WTC11 (cell line): ENCODE measurements at regions not wholly inside any gene's neighbourhood (a gene's known extent, or its start where the extent isn't known, plus 50 kb on each side); places are given as distances from the start of the nearest gene placed in this dataset.
A peak's percentile ranks its signal among the peaks of the same experiment; 100 is the strongest.

Source experiments
- ATAC-seq: fragments of 200-7000 bp; cut with Tn5 transposase; 2 replicates; pipeline ENCODE4 v1.10.0; 2021; ENCODE audit warnings: mild to moderate bottlenecking, moderate library complexity
- CTCF ChIA-PET: fragments of 300-600 bp; sonication (Branson Sonifier 250); formaldehyde crosslinking; loops from one replicate; lab custom pipeline; 2021; ENCODE audit warnings: antibody characterized with exemption; lab: Charles Lee
- POLR2A ChIA-PET: fragments of 350-600 bp; sonication (Branson Sonifier 250); formaldehyde crosslinking; loops from one replicate; lab custom pipeline; 2021; ENCODE audit warnings: antibody characterized with exemption; lab: Charles Lee
- DNase-seq: peaks from one replicate; pipeline ENCODE4 v3.0.0; 2021; ENCODE audit warnings: low spot score
- H3K27ac Mint-ChIP-seq: 2 replicates; pipeline ENCODE4 v1.8.0; 2021; ENCODE audit warnings: mixed read lengths
- H3K27me3 Mint-ChIP-seq: 2 replicates; pipeline ENCODE4 v1.8.0; 2021; ENCODE audit warnings: low read depth, mild to moderate bottlenecking, moderate library complexity, mixed read lengths
- H3K36me3 Mint-ChIP-seq: 2 replicates; pipeline ENCODE4 v1.8.0; 2021; ENCODE audit warnings: mixed read lengths
- H3K4me1 Mint-ChIP-seq: 2 replicates; pipeline ENCODE4 v1.8.0; 2022; ENCODE audit warnings: mixed read lengths
- H3K4me3 Mint-ChIP-seq: 2 replicates; pipeline ENCODE4 v1.8.0; 2021; ENCODE audit warnings: mild to moderate bottlenecking, moderate library complexity, mixed read lengths
- H3K9me3 Mint-ChIP-seq: 2 replicates; pipeline ENCODE4 v1.8.0; 2021; ENCODE audit warnings: mixed read lengths
- CDX4 ChIP-seq: fragments of 250-450 bp; sonication (Bioruptor Pico); IDR thresholded peaks from 2 replicates; pipeline ENCODE4 v1.9.0; 2021; ENCODE audit warnings: moderate library complexity, mild to moderate bottlenecking, inconsistent platforms, borderline replicate concordance
- CREB1 ChIP-seq: sonication (generic); formaldehyde crosslinking; IDR thresholded peaks from 2 replicates; pipeline ENCODE4 v1.8.0; 2023; ENCODE audit warnings: mild to moderate bottlenecking, missing genetic modification reagents
- FOXP4 ChIP-seq: sonication (generic); formaldehyde crosslinking; IDR thresholded peaks from 2 replicates; pipeline ENCODE4 v1.8.0; 2022; ENCODE audit warnings: mild to moderate bottlenecking, missing genetic modification reagents
- IRF2 ChIP-seq: sonication (generic); formaldehyde crosslinking; IDR thresholded peaks from 2 replicates; pipeline ENCODE4 v1.8.0; 2022; ENCODE audit warnings: low read depth, missing genetic modification reagents, borderline replicate concordance
- SMAD3 ChIP-seq: sonication (generic); formaldehyde crosslinking; IDR thresholded peaks from 2 replicates; pipeline ENCODE4 v1.8.0; 2022; ENCODE audit warnings: missing genetic modification reagents, mild to moderate bottlenecking, borderline replicate concordance
- SOX15 ChIP-seq: fragments of 250-450 bp; sonication (Bioruptor Pico); IDR thresholded peaks from 2 replicates; pipeline ENCODE4 v1.9.0; 2021; ENCODE audit warnings: mild to moderate bottlenecking
- STAT6 ChIP-seq: sonication (generic); formaldehyde crosslinking; conservative IDR thresholded peaks from 2 replicates; pipeline ENCODE4 v1.8.1; 2023; ENCODE audit warnings: mild to moderate bottlenecking, low read depth, missing genetic modification reagents, moderate library complexity
- ZBTB21 ChIP-seq: sonication (generic); formaldehyde crosslinking; IDR thresholded peaks from 2 replicates; pipeline ENCODE4 v1.8.1; 2023; ENCODE audit warnings: mild to moderate bottlenecking, missing genetic modification reagents, borderline replicate concordance
- ZMAT4 ChIP-seq: fragments of 250-450 bp; sonication (Bioruptor Pico); IDR thresholded peaks from 2 replicates; pipeline ENCODE4 v1.9.0; 2021; ENCODE audit warnings: mild to moderate bottlenecking
- ZNF138 ChIP-seq: sonication (generic); formaldehyde crosslinking; conservative IDR thresholded peaks from 2 replicates; pipeline ENCODE4 v1.8.1; 2022; ENCODE audit warnings: mild to moderate bottlenecking, moderate library complexity, missing genetic modification reagents
- ZNF425 ChIP-seq: fragments of 250-450 bp; sonication (Bioruptor Pico); conservative IDR thresholded peaks from 2 replicates; pipeline ENCODE4 v1.9.0; 2021; ENCODE audit warnings: mild to moderate bottlenecking
- TF ChIP-seq, protein P1 (sequence below): sonication (generic); formaldehyde crosslinking; IDR thresholded peaks from 2 replicates; pipeline ENCODE4 v1.8.1; 2022; ENCODE audit warnings: low read depth, mild to moderate bottlenecking, moderate library complexity, missing genetic modification reagents, borderline replicate concordance
- TF ChIP-seq, protein P2 (sequence below): fragments of 250-450 bp; sonication (Bioruptor Pico); IDR thresholded peaks from 2 replicates; pipeline ENCODE4 v1.9.0; 2021; ENCODE audit warnings: mild to moderate bottlenecking, borderline replicate concordance
- TF ChIP-seq, protein P3 (sequence below): fragments of 200-600 bp; IDR thresholded peaks from 2 replicates; pipeline ENCODE4 v1.8.0; 2022; ENCODE audit warnings: antibody characterized with exemption
- TF ChIP-seq, protein P4 (sequence below): sonication (generic); formaldehyde crosslinking; IDR thresholded peaks from 2 replicates; pipeline ENCODE4 v1.8.0; 2022; ENCODE audit warnings: mild to moderate bottlenecking, missing genetic modification reagents
- TF ChIP-seq, protein P5 (sequence below): sonication (generic); formaldehyde crosslinking; IDR thresholded peaks from 2 replicates; pipeline ENCODE4 v1.8.1; 2023; ENCODE audit warnings: mild to moderate bottlenecking, missing genetic modification reagents, borderline replicate concordance

- Mint-ChIP-seq H3K4me1 (peaks cover 9% of the 10 kb centered on the region), H3K4me3 (no peak overlapping the region), H3K27me3 (no peaks in the 10 kb centered on the region), H3K27ac (no peak overlapping the region), H3K36me3 (no peaks in the 10 kb centered on the region), H3K9me3 (no peaks in the 10 kb centered on the region)
- DNase-seq (peak; percentile 10), ATAC-seq (peak; percentile 44)
- ChIA-PET POLR2A (no interaction called here), CTCF (no interaction called here)
- TF ChIP-seq ZBTB21: no peak
- no peak for TF ChIP-seq SOX15
- TF ChIP-seq ZNF425: no peak
- no peak for TF ChIP-seq SMAD3 (CRISPR knock-in tag)
- TF ChIP-seq CDX4 (CRISPR knock-in tag): no peak
- no peak for TF ChIP-seq ZNF138 (CRISPR knock-in tag)
- TF ChIP-seq, protein P1, sequence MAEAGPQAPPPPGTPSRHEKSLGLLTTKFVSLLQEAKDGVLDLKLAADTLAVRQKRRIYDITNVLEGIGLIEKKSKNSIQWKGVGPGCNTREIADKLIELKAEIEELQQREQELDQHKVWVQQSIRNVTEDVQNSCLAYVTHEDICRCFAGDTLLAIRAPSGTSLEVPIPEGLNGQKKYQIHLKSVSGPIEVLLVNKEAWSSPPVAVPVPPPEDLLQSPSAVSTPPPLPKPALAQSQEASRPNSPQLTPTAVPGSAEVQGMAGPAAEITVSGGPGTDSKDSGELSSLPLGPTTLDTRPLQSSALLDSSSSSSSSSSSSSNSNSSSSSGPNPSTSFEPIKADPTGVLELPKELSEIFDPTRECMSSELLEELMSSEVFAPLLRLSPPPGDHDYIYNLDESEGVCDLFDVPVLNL (CRISPR knock-in tag): no peak
- TF ChIP-seq FOXP4 (CRISPR knock-in tag): no peak
- TF ChIP-seq, protein P2, sequence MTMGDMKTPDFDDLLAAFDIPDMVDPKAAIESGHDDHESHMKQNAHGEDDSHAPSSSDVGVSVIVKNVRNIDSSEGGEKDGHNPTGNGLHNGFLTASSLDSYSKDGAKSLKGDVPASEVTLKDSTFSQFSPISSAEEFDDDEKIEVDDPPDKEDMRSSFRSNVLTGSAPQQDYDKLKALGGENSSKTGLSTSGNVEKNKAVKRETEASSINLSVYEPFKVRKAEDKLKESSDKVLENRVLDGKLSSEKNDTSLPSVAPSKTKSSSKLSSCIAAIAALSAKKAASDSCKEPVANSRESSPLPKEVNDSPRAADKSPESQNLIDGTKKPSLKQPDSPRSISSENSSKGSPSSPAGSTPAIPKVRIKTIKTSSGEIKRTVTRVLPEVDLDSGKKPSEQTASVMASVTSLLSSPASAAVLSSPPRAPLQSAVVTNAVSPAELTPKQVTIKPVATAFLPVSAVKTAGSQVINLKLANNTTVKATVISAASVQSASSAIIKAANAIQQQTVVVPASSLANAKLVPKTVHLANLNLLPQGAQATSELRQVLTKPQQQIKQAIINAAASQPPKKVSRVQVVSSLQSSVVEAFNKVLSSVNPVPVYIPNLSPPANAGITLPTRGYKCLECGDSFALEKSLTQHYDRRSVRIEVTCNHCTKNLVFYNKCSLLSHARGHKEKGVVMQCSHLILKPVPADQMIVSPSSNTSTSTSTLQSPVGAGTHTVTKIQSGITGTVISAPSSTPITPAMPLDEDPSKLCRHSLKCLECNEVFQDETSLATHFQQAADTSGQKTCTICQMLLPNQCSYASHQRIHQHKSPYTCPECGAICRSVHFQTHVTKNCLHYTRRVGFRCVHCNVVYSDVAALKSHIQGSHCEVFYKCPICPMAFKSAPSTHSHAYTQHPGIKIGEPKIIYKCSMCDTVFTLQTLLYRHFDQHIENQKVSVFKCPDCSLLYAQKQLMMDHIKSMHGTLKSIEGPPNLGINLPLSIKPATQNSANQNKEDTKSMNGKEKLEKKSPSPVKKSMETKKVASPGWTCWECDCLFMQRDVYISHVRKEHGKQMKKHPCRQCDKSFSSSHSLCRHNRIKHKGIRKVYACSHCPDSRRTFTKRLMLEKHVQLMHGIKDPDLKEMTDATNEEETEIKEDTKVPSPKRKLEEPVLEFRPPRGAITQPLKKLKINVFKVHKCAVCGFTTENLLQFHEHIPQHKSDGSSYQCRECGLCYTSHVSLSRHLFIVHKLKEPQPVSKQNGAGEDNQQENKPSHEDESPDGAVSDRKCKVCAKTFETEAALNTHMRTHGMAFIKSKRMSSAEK: no peak
- no peak for TF ChIP-seq STAT6 (CRISPR knock-in tag)
- no peak for TF ChIP-seq ZMAT4 (CRISPR knock-in tag)
- no peak for TF ChIP-seq IRF2 (CRISPR knock-in tag)
- TF ChIP-seq CREB1 (CRISPR knock-in tag): no peak
- TF ChIP-seq, protein P3, sequence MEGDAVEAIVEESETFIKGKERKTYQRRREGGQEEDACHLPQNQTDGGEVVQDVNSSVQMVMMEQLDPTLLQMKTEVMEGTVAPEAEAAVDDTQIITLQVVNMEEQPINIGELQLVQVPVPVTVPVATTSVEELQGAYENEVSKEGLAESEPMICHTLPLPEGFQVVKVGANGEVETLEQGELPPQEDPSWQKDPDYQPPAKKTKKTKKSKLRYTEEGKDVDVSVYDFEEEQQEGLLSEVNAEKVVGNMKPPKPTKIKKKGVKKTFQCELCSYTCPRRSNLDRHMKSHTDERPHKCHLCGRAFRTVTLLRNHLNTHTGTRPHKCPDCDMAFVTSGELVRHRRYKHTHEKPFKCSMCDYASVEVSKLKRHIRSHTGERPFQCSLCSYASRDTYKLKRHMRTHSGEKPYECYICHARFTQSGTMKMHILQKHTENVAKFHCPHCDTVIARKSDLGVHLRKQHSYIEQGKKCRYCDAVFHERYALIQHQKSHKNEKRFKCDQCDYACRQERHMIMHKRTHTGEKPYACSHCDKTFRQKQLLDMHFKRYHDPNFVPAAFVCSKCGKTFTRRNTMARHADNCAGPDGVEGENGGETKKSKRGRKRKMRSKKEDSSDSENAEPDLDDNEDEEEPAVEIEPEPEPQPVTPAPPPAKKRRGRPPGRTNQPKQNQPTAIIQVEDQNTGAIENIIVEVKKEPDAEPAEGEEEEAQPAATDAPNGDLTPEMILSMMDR: no peak
- TF ChIP-seq, protein P4, sequence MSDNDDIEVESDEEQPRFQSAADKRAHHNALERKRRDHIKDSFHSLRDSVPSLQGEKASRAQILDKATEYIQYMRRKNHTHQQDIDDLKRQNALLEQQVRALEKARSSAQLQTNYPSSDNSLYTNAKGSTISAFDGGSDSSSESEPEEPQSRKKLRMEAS (CRISPR knock-in tag): no peak
- TF ChIP-seq, protein P5, sequence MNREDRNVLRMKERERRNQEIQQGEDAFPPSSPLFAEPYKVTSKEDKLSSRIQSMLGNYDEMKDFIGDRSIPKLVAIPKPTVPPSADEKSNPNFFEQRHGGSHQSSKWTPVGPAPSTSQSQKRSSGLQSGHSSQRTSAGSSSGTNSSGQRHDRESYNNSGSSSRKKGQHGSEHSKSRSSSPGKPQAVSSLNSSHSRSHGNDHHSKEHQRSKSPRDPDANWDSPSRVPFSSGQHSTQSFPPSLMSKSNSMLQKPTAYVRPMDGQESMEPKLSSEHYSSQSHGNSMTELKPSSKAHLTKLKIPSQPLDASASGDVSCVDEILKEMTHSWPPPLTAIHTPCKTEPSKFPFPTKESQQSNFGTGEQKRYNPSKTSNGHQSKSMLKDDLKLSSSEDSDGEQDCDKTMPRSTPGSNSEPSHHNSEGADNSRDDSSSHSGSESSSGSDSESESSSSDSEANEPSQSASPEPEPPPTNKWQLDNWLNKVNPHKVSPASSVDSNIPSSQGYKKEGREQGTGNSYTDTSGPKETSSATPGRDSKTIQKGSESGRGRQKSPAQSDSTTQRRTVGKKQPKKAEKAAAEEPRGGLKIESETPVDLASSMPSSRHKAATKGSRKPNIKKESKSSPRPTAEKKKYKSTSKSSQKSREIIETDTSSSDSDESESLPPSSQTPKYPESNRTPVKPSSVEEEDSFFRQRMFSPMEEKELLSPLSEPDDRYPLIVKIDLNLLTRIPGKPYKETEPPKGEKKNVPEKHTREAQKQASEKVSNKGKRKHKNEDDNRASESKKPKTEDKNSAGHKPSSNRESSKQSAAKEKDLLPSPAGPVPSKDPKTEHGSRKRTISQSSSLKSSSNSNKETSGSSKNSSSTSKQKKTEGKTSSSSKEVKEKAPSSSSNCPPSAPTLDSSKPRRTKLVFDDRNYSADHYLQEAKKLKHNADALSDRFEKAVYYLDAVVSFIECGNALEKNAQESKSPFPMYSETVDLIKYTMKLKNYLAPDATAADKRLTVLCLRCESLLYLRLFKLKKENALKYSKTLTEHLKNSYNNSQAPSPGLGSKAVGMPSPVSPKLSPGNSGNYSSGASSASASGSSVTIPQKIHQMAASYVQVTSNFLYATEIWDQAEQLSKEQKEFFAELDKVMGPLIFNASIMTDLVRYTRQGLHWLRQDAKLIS (CRISPR knock-in tag): no peak
Observed at GRCh38 chr5:52469835-52470234, 317.9 kb upstream of the ITGA1 start.
